ENCODE measurements at regions not wholly inside any gene's neighbourhood (a gene's known extent, or its start where the extent isn't known, plus 50 kb on each side); places are given as distances from the start of the nearest gene placed in this dataset.

- TF ChIP-seq CTCF (IDR thresholded peaks at IDR 0.05) (no peak), POLR2A (IDR thresholded peaks at IDR 0.05) (no peak)
Observed at GRCh38 chr2:239832490-239833268, 192.5 kb downstream of the NDUFA10 start.
